ENCODE measurements at regions not wholly inside any gene's neighbourhood (a gene's known extent, or its start where the extent isn't known, plus 50 kb on each side); places are given as distances from the start of the nearest gene placed in this dataset.
"Not testable (repeated sequence)": the region's sequence is repeated elsewhere in the genome, so short reads cannot be mapped to it uniquely, and the experiment has no call there.

GRCh38 chr15:87477737-87478686, 778.5 kb downstream of the NTRK3 start:
- DNase-seq (ENCODE audit: low spot score), result no peak

GRCh38 chr15:87477026-87477425, 779.5 kb downstream of the NTRK3 start:
- no peak for DNase-seq (ENCODE audit: low spot score)

GRCh38 chr15:87470923-87471322, 785.6 kb downstream of the NTRK3 start:
- DNase-seq (ENCODE audit: low spot score), result no peak

- DNase-seq (ENCODE audit: low spot score), result not testable (repeated sequence)
Measured at GRCh38 chr15:87463956-87464355, 792.6 kb downstream of the NTRK3 start.

GRCh38 chr15:87461631-87462030, 794.9 kb downstream of the NTRK3 start:
- DNase-seq (ENCODE audit: low spot score), result no peak

- DNase-seq (ENCODE audit: low spot score), result no peak
Measured at GRCh38 chr15:87454860-87455259, 801.7 kb downstream of the NTRK3 start.

GRCh38 chr15:87450314-87450713, 806.2 kb downstream of the NTRK3 start:
- DNase-seq (ENCODE audit: low spot score), result no peak

- no peak for DNase-seq (ENCODE audit: low spot score)
Measured at GRCh38 chr15:87439090-87439489, 817.4 kb downstream of the NTRK3 start.

GRCh38 chr15:87433871-87434270, 822.7 kb downstream of the NTRK3 start:
- DNase-seq (ENCODE audit: low spot score), result no peak

- DNase-seq (ENCODE audit: low spot score), result no peak
Measured at GRCh38 chr15:87429754-87430153, 826.8 kb downstream of the NTRK3 start.

- peak; percentile 58 for DNase-seq (ENCODE audit: low spot score)
Measured at GRCh38 chr15:87420017-87420416, 836.5 kb downstream of the NTRK3 start.

GRCh38 chr15:87419344-87419743, 837.2 kb downstream of the NTRK3 start:
- no peak for DNase-seq (ENCODE audit: low spot score)

- peak; percentile 97 for DNase-seq (ENCODE audit: low spot score)
Measured at GRCh38 chr15:87416591-87417257, 839.8 kb downstream of the NTRK3 start.

- no peak for DNase-seq (ENCODE audit: low spot score)
Measured at GRCh38 chr15:87408902-87409301, 847.6 kb downstream of the NTRK3 start.

- no peak for DNase-seq (ENCODE audit: low spot score)
Measured at GRCh38 chr15:87403973-87404372, 852.6 kb downstream of the NTRK3 start.

GRCh38 chr15:87401973-87402372, 854.6 kb downstream of the NTRK3 start:
- DNase-seq (ENCODE audit: low spot score), result no peak

- no peak for DNase-seq (ENCODE audit: low spot score)
Measured at GRCh38 chr15:87394676-87395075, 861.9 kb downstream of the NTRK3 start.

- DNase-seq (ENCODE audit: low spot score), result no peak
Measured at GRCh38 chr15:87387766-87388165, 868.8 kb downstream of the NTRK3 start.

- no peak for DNase-seq (ENCODE audit: low spot score)
Measured at GRCh38 chr15:87374339-87374738, 882.2 kb downstream of the NTRK3 start.

- DNase-seq (ENCODE audit: low spot score), result no peak
Measured at GRCh38 chr15:87369269-87369668, 887.3 kb downstream of the NTRK3 start.

GRCh38 chr15:87368511-87368910, 888.0 kb downstream of the NTRK3 start:
- DNase-seq (ENCODE audit: low spot score), result no peak

- DNase-seq (ENCODE audit: low spot score), result no peak
Measured at GRCh38 chr15:87365186-87365585, 891.4 kb downstream of the NTRK3 start.

GRCh38 chr15:87362531-87362930, 894.0 kb downstream of the NTRK3 start:
- no peak for DNase-seq (ENCODE audit: low spot score)
